ENCODE measurements at regions not wholly inside any gene's neighbourhood (a gene's known extent, or its start where the extent isn't known, plus 50 kb on each side); places are given as distances from the start of the nearest gene placed in this dataset.

- DNase-seq: no peak
These were observed 311.9 kb upstream of the TBX3 start for GRCh38 chr12:114995891-114996290.

GRCh38 chr12:114993165-114993564, 309.2 kb upstream of the TBX3 start:
- DNase-seq: no peak

GRCh38 chr12:114992443-114992842, 308.5 kb upstream of the TBX3 start:
- DNase-seq: no peak

GRCh38 chr12:114990381-114990780, 306.4 kb upstream of the TBX3 start:
- DNase-seq: no peak

- no peak for DNase-seq
These were observed 302.9 kb upstream of the TBX3 start for GRCh38 chr12:114986849-114987248.

- no peak for DNase-seq
These were observed 302.3 kb upstream of the TBX3 start for GRCh38 chr12:114986178-114986714.

- no peak for DNase-seq
These were observed 300.7 kb upstream of the TBX3 start for GRCh38 chr12:114984634-114985061.

GRCh38 chr12:114982760-114983159, 298.8 kb upstream of the TBX3 start:
- no peak for DNase-seq

- DNase-seq: no peak
These were observed 297.1 kb upstream of the TBX3 start for GRCh38 chr12:114981036-114981435.

- DNase-seq: no peak
These were observed 293.0 kb upstream of the TBX3 start for GRCh38 chr12:114976959-114977358.

GRCh38 chr12:114976372-114976771, 292.4 kb upstream of the TBX3 start:
- no peak for DNase-seq

- no peak for DNase-seq
These were observed 291.8 kb upstream of the TBX3 start for GRCh38 chr12:114975640-114976310.

- DNase-seq: no peak
These were observed 291.1 kb upstream of the TBX3 start for GRCh38 chr12:114974826-114975639.

- no peak for DNase-seq
These were observed 290.4 kb upstream of the TBX3 start for GRCh38 chr12:114974333-114974732.

GRCh38 chr12:114968727-114969126, 284.8 kb upstream of the TBX3 start:
- DNase-seq: no peak

- DNase-seq: no peak
These were observed 283.2 kb upstream of the TBX3 start for GRCh38 chr12:114967151-114967550.

GRCh38 chr12:114964841-114965240, 280.9 kb upstream of the TBX3 start:
- no peak for DNase-seq

GRCh38 chr12:114963846-114964245, 279.9 kb upstream of the TBX3 start:
- no peak for DNase-seq

- no peak for DNase-seq
These were observed 277.5 kb upstream of the TBX3 start for GRCh38 chr12:114961491-114961890.

- DNase-seq: no peak
These were observed 274.6 kb upstream of the TBX3 start for GRCh38 chr12:114958538-114958937.

- DNase-seq: no peak
These were observed 273.2 kb upstream of the TBX3 start for GRCh38 chr12:114957225-114957624.

- DNase-seq: no peak
These were observed 271.5 kb upstream of the TBX3 start for GRCh38 chr12:114955414-114956014.

GRCh38 chr12:114954511-114955055, 270.6 kb upstream of the TBX3 start:
- no peak for DNase-seq

Measured in CD4-positive, alpha-beta T cell treated with Interleukin-15 for 1 hour (primary cell).